GM10266 (cell line): ENCODE measurements at regions not wholly inside any gene's neighbourhood (a gene's known extent, or its start where the extent isn't known, plus 50 kb on each side); places are given as distances from the start of the nearest gene placed in this dataset.

ENCODE experiments used
- DNase-seq: peaks from one replicate; pipeline ENCODE4 v3.0.0; 2012; ENCODE audit errors: extremely low spot score
- TF ChIP-seq, protein P1 (sequence below): IDR thresholded peaks from 2 replicates; pipeline ENCODE4 v1.5.1; 2012; ENCODE audit warnings: mild to moderate bottlenecking, low read depth; ENCODE audit not compliant: control insufficient read depth, insufficient read depth; ENCODE audit errors: missing control alignments

DNA sequence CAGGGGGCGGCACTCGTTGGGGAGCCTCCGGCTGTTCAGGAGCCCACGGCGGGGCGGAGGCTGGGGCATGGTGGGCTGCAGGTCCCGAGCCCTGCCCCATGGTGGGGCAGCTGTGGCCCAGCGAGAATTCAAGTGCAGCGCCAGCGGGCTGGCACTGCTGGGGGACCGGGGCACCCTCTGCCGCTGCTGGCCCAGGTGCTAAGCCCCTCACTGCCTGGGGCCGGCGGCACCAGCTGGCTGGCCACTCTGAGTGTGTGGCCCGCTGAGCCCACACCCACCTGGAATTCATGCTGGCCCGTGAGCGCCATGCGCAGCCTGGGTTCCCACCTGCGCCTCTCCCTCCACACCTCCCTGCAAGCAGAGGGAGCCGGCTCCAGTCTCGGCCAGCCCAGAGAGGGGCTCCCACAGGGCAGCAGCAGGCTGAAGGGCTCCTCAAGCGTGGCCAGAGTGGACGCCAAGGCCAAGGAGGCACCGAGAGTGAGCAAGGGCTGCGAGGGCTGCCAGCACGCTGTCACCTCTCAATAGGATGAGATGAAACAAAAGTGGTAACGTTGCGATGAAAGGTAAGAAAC is 464.9 kb downstream of the PCDH7 start:
- no peak for DNase-seq
- TF ChIP-seq, protein P1, sequence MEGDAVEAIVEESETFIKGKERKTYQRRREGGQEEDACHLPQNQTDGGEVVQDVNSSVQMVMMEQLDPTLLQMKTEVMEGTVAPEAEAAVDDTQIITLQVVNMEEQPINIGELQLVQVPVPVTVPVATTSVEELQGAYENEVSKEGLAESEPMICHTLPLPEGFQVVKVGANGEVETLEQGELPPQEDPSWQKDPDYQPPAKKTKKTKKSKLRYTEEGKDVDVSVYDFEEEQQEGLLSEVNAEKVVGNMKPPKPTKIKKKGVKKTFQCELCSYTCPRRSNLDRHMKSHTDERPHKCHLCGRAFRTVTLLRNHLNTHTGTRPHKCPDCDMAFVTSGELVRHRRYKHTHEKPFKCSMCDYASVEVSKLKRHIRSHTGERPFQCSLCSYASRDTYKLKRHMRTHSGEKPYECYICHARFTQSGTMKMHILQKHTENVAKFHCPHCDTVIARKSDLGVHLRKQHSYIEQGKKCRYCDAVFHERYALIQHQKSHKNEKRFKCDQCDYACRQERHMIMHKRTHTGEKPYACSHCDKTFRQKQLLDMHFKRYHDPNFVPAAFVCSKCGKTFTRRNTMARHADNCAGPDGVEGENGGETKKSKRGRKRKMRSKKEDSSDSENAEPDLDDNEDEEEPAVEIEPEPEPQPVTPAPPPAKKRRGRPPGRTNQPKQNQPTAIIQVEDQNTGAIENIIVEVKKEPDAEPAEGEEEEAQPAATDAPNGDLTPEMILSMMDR: no peak

DNA sequence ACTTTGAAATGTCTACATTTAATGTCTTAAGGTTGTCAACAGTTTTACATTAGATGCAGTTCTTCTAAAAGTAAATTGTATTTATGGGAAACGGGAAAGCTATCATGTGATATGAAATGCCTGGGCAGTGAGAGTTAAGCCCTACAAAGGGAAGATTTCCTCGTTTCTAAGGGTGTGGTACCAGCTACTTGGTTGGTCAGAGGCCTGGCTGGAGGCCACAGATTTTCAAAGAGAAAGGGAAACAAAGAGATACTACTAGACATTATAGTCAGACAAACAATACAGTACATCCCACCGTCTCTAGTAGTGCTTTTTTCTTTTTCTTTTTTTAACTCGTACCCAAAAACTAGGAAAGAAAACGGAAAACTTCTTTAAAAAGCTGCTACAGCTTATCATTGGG is 467.8 kb downstream of the PCDH7 start:
- TF ChIP-seq, protein P1: no peak
- no peak for DNase-seq

DNA sequence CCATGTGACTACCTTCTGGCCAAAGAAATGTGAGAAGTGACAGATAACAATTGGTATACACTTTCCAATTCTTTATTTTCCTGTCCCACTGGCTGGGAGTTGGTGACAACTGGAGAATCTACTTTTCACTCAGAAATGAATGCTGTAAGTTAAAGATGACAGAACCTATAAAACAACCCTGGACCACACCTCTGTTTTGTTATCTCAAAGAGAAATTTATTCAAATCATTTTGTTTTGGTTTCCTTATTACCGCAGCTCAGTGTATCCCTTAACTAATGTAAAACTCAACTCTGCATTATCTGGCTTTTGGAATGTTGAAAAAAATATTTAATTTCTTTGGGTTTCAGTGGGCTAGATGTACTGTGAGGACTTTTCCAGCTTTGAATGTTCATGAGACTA is 469.8 kb downstream of the PCDH7 start:
- DNase-seq: no peak
- TF ChIP-seq, protein P1: no peak

DNA sequence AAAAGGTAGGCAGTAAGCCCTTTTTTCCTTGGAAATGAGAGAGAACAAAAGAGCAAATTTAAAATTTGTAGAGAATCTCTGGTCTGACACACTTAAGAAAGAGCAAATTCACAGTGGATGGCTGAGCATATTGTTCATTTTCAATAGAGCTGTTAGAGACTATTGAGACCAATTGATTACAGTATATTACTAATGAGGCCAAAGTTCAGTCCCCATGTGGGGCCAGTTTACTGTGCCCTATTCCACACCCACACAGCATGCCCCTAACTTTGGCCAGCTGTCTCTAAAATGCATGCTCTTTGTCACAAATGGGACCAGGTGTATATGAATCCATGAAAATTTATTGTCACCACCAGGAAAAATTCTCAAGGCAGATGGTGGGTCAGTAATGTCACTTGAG is 470.5 kb downstream of the PCDH7 start:
- TF ChIP-seq, protein P1: no peak
- DNase-seq: no peak

DNA sequence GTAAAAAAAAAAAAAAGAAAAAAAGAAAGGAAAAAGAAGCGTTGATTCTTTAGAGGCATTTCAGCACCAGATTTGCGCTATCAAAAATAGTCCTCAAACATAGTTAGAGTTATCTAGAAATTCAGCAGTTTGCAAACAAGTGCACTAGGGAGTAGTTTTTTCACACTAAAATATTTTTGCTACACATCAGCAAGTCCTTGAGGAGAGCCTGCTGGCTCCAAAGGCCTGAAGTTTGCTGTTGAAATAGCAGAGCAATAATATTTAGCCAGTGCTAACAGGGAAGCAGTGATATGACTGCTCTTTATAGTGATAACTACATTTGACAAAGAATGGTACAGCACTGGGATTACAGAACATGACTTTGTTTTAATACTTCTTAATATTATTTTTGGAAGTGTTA is 472.2 kb downstream of the PCDH7 start:
- DNase-seq: no peak
- TF ChIP-seq, protein P1: no peak

DNA sequence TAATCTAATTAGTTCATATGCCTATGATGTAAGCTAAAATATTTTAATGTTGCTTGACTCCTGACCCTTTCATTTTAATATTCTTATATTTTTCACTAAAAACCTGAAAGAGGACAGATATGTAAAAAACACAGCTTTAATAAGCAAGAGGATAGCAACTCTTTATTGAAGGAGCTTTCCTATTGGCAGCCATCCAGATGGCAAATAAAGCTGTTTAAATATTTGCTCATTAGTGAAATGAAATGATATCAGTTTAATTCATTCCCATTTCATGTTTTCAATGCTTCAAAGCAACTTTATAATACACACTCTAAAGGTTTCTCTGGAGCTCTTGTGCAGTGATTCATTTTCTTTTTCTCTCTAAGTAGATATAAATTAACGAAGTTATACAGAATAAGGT is 473.4 kb downstream of the PCDH7 start:
- no peak for DNase-seq

DNA sequence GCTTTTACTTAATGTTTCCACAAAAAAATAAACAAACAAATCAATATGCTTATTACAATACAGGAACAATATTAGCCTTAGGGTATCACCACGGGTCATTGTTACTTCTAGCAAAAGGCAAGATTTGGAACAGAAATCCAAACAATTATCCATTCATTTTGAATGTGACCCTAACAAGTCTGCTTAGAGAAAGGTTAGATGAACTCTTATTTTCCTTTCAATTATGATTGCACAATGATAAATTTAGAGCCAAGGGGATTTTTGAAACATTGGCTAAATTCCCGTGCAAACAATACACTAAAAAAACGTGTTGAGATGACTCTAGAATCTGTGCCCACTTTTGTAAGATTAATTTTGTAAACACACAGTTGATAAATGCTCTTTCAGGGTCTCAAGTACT is 474.7 kb downstream of the PCDH7 start:
- TF ChIP-seq, protein P1: no peak
- no peak for DNase-seq

More for the DNA sequence above, 473.4 kb downstream of the PCDH7 start:
- TF ChIP-seq, protein P1: no peak
